GM03348 (cell line): ENCODE measurements at regions not wholly inside any gene's neighbourhood (a gene's known extent, or its start where the extent isn't known, plus 50 kb on each side); places are given as distances from the start of the nearest gene placed in this dataset.

Experiments
- DNase-seq: peaks from one replicate; pipeline ENCODE4 v3.0.0; 2012; ENCODE audit warnings: low spot score

DNA sequence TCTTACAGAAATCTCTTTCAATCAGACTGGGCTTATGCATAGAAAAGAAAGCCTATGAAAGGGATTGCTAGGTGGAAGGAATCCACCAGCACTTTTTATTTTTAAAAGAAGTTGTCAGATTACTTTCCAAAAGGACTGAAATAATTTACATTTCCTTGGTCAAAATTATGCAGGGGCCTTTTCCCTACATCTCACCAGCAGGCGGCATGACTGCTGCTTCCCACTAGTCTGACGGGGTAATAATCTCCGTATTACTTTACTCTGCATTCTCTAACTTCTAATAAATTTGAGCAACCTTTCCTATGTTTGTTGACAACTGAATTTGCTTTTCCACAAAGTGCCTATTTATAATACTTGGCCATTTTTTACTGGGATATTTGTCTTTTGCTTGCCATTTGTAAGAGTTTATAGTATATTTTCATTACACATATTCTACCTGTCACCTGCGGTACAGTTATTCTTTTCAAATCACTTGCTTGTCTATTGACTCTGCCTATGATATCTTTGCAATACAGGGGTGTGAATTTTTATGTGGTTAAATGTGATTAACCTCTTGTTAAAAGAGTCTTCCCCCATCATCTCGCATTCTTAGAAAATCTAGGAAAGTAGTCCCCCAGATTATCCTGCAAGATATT, 51.9 kb upstream of the USP47 start:
- peak; percentile 63 for DNase-seq

- no peak for DNase-seq
Measured at GRCh38 chr11:11788063-11788710, 53.6 kb upstream of the USP47 start.

- peak; percentile 76 for DNase-seq
Measured at GRCh38 chr11:11787305-11788062, 54.3 kb upstream of the USP47 start.

GRCh38 chr11:11786771-11787170, 55.0 kb upstream of the USP47 start:
- DNase-seq, result peak; percentile 33

- no peak for DNase-seq
Measured at GRCh38 chr11:11786234-11786633, 55.5 kb upstream of the USP47 start.

- no peak for DNase-seq
Measured at GRCh38 chr11:11782532-11783110, 59.2 kb upstream of the USP47 start.

DNA sequence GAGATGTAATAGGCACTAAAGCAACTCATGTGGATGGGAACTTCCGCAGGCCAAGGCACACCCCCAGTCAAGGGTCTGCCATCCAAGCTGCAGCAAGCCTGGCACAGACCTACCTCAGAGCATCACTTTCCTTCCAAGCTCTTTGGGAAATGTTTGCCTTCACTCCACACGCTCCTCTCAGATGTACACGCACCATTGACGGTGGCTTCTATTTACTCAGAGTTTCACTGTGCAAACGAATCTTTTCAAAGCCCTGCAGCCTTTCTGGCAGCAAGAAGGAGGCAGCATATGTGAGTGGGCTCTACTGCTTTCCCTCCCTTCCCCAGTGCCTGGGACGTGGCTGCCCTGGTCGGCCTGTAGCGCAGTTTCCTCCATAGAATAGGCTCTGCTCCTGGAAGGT, 60.9 kb upstream of the USP47 start:
- DNase-seq, result no peak

DNA sequence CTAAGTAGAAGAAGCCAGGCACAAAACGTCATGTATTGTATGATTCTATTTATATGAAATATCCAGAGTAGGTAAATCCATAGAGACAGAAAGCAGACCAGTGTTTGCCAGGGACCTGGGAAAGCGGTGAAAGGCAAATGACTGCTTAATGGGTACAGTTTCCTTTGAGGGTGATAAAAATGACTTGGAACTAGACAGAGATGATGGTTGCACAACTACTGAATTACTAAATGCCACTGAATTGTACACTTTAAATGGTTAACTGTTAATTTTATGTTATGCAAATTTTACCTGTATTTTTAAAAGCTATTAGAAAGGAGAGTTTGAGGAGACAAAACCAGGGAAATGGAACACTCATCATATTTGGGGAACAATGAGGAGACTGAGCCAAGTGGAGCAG, 61.8 kb upstream of the USP47 start:
- DNase-seq, result no peak

DNA sequence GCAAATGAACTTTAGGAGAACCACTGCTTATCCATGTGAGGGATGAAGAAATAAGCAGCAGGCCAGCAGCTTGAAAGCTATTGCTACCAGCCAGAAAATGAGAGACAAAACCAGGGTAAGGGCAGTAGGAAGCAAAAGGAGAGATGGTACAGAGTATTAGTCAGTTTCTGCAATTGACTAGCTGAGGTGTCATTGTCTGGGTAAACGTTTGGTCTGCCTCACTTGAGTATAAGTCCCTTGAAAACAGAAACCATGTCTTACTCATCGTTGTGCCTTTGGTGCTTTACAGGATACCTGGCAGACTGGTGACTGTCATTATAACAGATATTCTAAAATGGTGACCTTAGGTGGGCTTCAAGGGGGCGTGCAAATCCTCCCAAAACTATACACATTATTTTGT, 63.9 kb upstream of the USP47 start:
- DNase-seq, result no peak

DNA sequence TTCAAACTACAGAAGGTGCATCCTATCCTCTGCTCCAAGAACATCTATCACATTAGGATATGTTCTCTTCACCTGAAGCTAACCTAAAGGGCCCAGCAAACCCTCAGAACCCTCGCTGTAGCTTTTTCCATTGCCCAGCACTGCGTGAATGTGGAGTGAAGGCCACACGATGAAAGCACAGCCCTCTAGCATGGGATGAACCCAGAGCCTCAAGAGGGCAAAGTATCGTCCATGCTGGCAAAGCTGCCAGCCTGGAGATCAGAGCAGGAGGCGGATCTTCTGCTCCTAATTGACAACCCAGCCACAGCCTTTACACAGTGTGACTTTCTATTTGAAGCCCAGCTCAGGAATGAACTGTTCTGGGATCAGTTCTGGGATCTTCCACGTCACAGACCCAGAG, 65.1 kb upstream of the USP47 start:
- DNase-seq, result no peak

GRCh38 chr11:11774928-11775327, 66.8 kb upstream of the USP47 start:
- DNase-seq, result no peak

GRCh38 chr11:11772865-11773515, 68.8 kb upstream of the USP47 start:
- DNase-seq, result no peak

- DNase-seq, result no peak
Measured at GRCh38 chr11:11770921-11771486, 70.8 kb upstream of the USP47 start.

- DNase-seq, result no peak
Measured at GRCh38 chr11:11770296-11770695, 71.5 kb upstream of the USP47 start.

GRCh38 chr11:11769782-11770181, 72.0 kb upstream of the USP47 start:
- DNase-seq, result no peak

GRCh38 chr11:11769362-11769761, 72.4 kb upstream of the USP47 start:
- no peak for DNase-seq

DNA sequence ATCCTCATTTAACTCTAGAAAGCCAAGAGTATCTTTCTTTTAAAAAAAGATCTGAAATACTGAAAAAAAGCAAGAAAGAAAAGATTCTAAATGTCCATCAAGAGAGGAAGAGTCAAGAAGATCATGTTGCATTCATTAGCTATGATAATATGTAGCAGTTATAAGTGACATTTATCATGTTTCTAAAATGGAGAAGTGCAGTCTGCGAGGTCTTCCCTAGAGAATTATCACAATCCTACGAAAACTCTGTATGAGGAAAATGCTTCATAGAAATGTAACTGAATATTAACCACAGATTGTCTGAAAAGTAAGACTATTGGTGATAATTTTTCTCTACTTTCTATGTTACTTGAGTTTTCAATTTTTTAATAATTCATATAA, 77.4 kb upstream of the USP47 start:
- no peak for DNase-seq

DNA sequence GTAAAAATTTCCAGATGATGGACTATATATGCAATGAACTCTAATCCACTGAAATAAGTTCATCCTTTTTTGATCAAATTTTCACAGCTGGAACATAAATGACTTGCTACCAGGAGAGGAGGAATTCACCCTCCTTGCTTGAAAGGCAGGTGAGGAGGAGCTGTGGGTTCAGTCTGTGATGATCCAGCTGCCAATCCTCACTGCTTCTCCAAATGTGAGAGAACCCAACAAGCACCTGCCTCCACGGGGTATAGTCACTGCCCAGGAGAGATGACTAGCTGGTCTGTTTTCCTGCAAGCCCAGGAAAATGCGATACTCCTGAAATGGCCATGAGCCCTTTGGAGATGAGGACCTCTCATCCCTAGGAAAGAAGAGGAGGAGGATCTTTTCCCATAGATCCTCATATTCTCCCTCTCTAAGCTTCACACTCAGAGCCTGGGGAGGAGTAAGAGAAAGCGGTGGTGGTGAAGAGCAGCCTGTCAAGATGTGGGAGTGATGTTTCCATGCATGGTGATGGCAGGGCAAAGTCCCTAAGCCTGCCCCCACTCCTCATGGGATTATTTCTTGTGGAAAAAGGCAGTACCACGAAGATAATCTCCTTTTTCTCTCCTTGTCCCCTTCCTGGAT, 77.9 kb upstream of the USP47 start:
- DNase-seq, result no peak

GRCh38 chr11:11760838-11761237, 80.9 kb upstream of the USP47 start:
- DNase-seq, result no peak

GRCh38 chr11:11758603-11759196, 83.1 kb upstream of the USP47 start:
- no peak for DNase-seq

GRCh38 chr11:11757909-11758308, 83.9 kb upstream of the USP47 start:
- no peak for DNase-seq
